ENCODE measurements at regions not wholly inside any gene's neighbourhood (a gene's known extent, or its start where the extent isn't known, plus 50 kb on each side); places are given as distances from the start of the nearest gene placed in this dataset.
"Not testable (repeated sequence)": the region's sequence is repeated elsewhere in the genome, so short reads cannot be mapped to it uniquely, and the experiment has no call there.

GRCh38 chr5:174493530-174493929 is 230.9 kb upstream of the MSX2 start:
- no peak for ATAC-seq (replicated peaks)
- H3K4me3 Mint-ChIP-seq = no peak overlapping the region
- no peak for DNase-seq
- no peaks in the 10 kb centered on the region for H3K27me3 Mint-ChIP-seq
- H3K27ac Mint-ChIP-seq = no peak overlapping the region
- no peaks in the 10 kb centered on the region for H3K36me3 Mint-ChIP-seq (ENCODE audit: insufficient read depth)
- H3K9me3 Mint-ChIP-seq = peaks cover 13% of the 10 kb centered on the region in 2 donors
- no peaks in the 10 kb centered on the region for H3K4me1 Mint-ChIP-seq (ENCODE audit: low read depth in 2 of 2)

- peaks cover 10 to 11% of the 10 kb centered on the region in 2 donors for H3K9me3 Mint-ChIP-seq
- ATAC-seq (replicated peaks); H3K4me3 Mint-ChIP-seq; H3K4me1 Mint-ChIP-seq (ENCODE audit: low read depth in 2 of 2); H3K36me3 Mint-ChIP-seq (ENCODE audit: insufficient read depth); H3K27ac Mint-ChIP-seq; DNase-seq; H3K27me3 Mint-ChIP-seq: not testable (repeated sequence)
Measured at GRCh38 chr5:174497939-174498338, 226.4 kb upstream of the MSX2 start.

- not testable (repeated sequence) for H3K27me3 Mint-ChIP-seq; DNase-seq; ATAC-seq (replicated peaks); H3K4me3 Mint-ChIP-seq; H3K4me1 Mint-ChIP-seq (ENCODE audit: low read depth in 2 of 2); H3K36me3 Mint-ChIP-seq (ENCODE audit: insufficient read depth); H3K9me3 Mint-ChIP-seq; H3K27ac Mint-ChIP-seq
Measured at GRCh38 chr5:174498575-174498974, 225.8 kb upstream of the MSX2 start.

GRCh38 chr5:174500636-174501035 is 223.7 kb upstream of the MSX2 start:
- Mint-ChIP-seq H3K36me3 (ENCODE audit: insufficient read depth) (peaks cover 4% of the 10 kb centered on the region), H3K27me3 (no peaks in the 10 kb centered on the region), H3K4me3 (no peak overlapping the region), H3K27ac (no peak overlapping the region), H3K9me3 (peaks cover 6 to 13% of the 10 kb centered on the region in 2 donors), H3K4me1 (ENCODE audit: low read depth in 2 of 2) (no peaks in the 10 kb centered on the region)
- DNase-seq (no peak), ATAC-seq (replicated peaks) (no peak)

DNA sequence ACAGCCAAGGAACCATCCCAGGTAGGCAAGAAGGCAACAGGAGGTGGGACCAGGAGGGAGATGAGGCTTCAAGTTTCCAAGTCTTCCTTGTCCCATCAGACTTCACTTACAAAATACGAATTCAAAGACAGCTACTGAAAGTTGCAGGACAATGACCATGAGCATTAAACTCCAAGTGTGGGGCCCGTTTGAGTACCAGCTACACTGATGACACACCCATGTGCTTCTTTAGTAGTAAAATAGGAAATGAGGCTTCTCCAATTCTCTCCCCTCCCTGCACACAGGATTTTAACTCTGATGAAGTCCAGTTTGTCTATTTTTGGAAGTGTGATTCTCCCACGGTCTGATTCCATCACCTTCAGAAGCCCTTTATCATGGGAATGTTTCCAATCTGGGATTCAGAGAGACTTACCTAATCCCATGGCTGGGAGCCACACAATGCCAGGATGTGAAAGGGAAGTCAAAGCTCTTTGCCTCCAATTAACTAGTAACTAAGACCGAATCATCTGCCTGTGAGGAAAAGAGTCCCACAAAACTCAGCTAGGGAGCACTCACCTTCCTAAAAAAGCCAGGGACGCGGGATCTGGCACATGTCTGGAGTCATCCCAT is 222.8 kb upstream of the MSX2 start:
- DNase-seq = no peak

GRCh38 chr5:174503086-174503460 is 221.3 kb upstream of the MSX2 start:
- no peaks in the 10 kb centered on the region for H3K27me3 Mint-ChIP-seq
- peaks cover 4% of the 10 kb centered on the region for H3K36me3 Mint-ChIP-seq (ENCODE audit: insufficient read depth)
- H3K27ac Mint-ChIP-seq = no peak overlapping the region
- no peaks in the 10 kb centered on the region for H3K4me1 Mint-ChIP-seq (ENCODE audit: low read depth in 2 of 2)
- H3K4me3 Mint-ChIP-seq = no peak overlapping the region
- no peak for DNase-seq
- ATAC-seq (replicated peaks) = no peak
- H3K9me3 Mint-ChIP-seq = peaks cover 7 to 10% of the 10 kb centered on the region in 2 donors

More for the DNA sequence above, 222.8 kb upstream of the MSX2 start:
- H3K27ac Mint-ChIP-seq = no peak overlapping the region
- no peak for ATAC-seq (replicated peaks)
- peaks cover 4% of the 10 kb centered on the region for H3K36me3 Mint-ChIP-seq (ENCODE audit: insufficient read depth)
- H3K27me3 Mint-ChIP-seq = no peaks in the 10 kb centered on the region
- peaks cover 6 to 13% of the 10 kb centered on the region in 2 donors for H3K9me3 Mint-ChIP-seq
- no peaks in the 10 kb centered on the region for H3K4me1 Mint-ChIP-seq (ENCODE audit: low read depth in 2 of 2)
- H3K4me3 Mint-ChIP-seq = no peak overlapping the region

GRCh38 chr5:174503461-174504265 is 220.7 kb upstream of the MSX2 start:
- DNase-seq (no peak), ATAC-seq (replicated peaks) (no peak)
- Mint-ChIP-seq H3K27ac (no peak overlapping the region), H3K4me3 (no peak overlapping the region), H3K27me3 (no peaks in the 10 kb centered on the region), H3K36me3 (ENCODE audit: insufficient read depth) (peaks cover 4% of the 10 kb centered on the region), H3K4me1 (ENCODE audit: low read depth in 2 of 2) (no peaks in the 10 kb centered on the region), H3K9me3 (peaks cover 7 to 10% of the 10 kb centered on the region in 2 donors)

GRCh38 chr5:174504266-174504726 is 220.1 kb upstream of the MSX2 start:
- peaks cover 4% of the 10 kb centered on the region for H3K36me3 Mint-ChIP-seq (ENCODE audit: insufficient read depth)
- H3K4me3 Mint-ChIP-seq = no peak overlapping the region
- ATAC-seq (replicated peaks) (no peak), DNase-seq (no peak)
- peaks cover 7 to 10% of the 10 kb centered on the region in 2 donors for H3K9me3 Mint-ChIP-seq
- H3K27ac Mint-ChIP-seq = no peak overlapping the region
- H3K27me3 Mint-ChIP-seq = no peaks in the 10 kb centered on the region
- H3K4me1 Mint-ChIP-seq (ENCODE audit: low read depth in 2 of 2) = no peaks in the 10 kb centered on the region

DNA sequence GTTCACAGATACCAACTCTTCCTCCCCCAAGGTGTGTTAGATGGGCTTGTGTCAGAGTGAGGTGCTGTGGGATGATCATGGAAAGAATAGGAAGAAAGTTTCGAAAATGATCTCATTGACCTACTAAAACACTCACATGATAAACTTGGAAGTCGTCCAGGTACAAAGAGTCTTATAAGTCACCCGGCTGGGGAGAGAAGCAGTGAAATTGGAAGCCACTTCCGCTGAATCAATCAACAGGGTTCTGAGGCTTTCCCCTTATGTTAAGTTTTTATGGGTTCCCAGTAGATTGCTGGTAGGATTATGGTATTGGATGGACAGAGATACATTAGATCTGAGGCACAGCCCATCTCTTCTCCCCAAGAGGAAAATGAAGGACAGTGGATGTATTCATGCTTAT is 218.8 kb upstream of the MSX2 start:
- no peak overlapping the region for H3K27ac Mint-ChIP-seq
- H3K27me3 Mint-ChIP-seq = no peaks in the 10 kb centered on the region
- H3K9me3 Mint-ChIP-seq = peaks cover 6 to 7% of the 10 kb centered on the region in 2 donors
- no peak for ATAC-seq (replicated peaks)
- no peak for DNase-seq
- H3K4me3 Mint-ChIP-seq = no peak overlapping the region
- no peaks in the 10 kb centered on the region for H3K4me1 Mint-ChIP-seq (ENCODE audit: low read depth in 2 of 2)
- H3K36me3 Mint-ChIP-seq (ENCODE audit: insufficient read depth) = peaks cover 4% of the 10 kb centered on the region

- ATAC-seq (replicated peaks); H3K27ac Mint-ChIP-seq; DNase-seq; H3K4me3 Mint-ChIP-seq; H3K27me3 Mint-ChIP-seq; H3K36me3 Mint-ChIP-seq (ENCODE audit: insufficient read depth); H3K9me3 Mint-ChIP-seq; H3K4me1 Mint-ChIP-seq (ENCODE audit: low read depth in 2 of 2): not testable (repeated sequence)
Measured at GRCh38 chr5:174510782-174511453, 213.5 kb upstream of the MSX2 start.

GRCh38 chr5:174511714-174512253 is 212.6 kb upstream of the MSX2 start:
- no peak for ATAC-seq (replicated peaks)
- Mint-ChIP-seq H3K36me3 (ENCODE audit: insufficient read depth) (no peaks in the 10 kb centered on the region), H3K4me1 (ENCODE audit: low read depth in 2 of 2) (no peaks in the 10 kb centered on the region), H3K9me3 (peaks cover 4 to 7% of the 10 kb centered on the region in 2 donors), H3K27ac (no peak overlapping the region), H3K27me3 (no peaks in the 10 kb centered on the region), H3K4me3 (no peak overlapping the region)
- DNase-seq = no peak

GRCh38 chr5:174514325-174514724 is 210.1 kb upstream of the MSX2 start:
- H3K36me3 Mint-ChIP-seq (ENCODE audit: insufficient read depth) = no peaks in the 10 kb centered on the region
- DNase-seq = no peak
- no peaks in the 10 kb centered on the region for H3K27me3 Mint-ChIP-seq
- H3K27ac Mint-ChIP-seq = no peak overlapping the region
- peaks cover 0 to 6% of the 10 kb centered on the region in 2 donors for H3K9me3 Mint-ChIP-seq
- H3K4me3 Mint-ChIP-seq = no peak overlapping the region
- no peaks in the 10 kb centered on the region for H3K4me1 Mint-ChIP-seq (ENCODE audit: low read depth in 2 of 2)
- no peak for ATAC-seq (replicated peaks)

DNA sequence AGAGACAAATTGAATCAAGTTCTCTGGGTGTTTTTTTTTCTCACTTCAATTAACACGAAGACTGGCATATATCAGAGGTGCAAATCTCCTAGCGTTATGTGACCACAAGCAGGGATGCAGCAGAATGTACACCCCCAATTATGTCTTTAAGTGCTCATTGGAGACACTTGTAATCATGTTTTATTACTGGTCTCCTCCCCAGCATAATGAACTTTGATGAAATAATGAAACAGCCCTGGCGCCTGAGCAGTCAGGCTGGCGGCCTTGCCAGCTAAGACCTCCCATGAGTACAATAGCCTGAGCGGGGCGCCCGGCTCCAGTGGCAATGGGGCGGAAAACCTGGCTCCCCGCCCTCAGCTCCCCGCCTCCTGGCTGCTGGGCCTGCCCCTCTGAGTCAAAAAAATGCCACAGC is 209.4 kb upstream of the MSX2 start:
- no peak for ATAC-seq (replicated peaks)

More for the DNA sequence above, 209.4 kb upstream of the MSX2 start:
- H3K27me3 Mint-ChIP-seq = no peaks in the 10 kb centered on the region
- H3K27ac Mint-ChIP-seq = no peak overlapping the region
- DNase-seq = no peak
- H3K9me3 Mint-ChIP-seq = peaks cover 0 to 6% of the 10 kb centered on the region in 2 donors
- no peak overlapping the region for H3K4me3 Mint-ChIP-seq
- no peaks in the 10 kb centered on the region for H3K36me3 Mint-ChIP-seq (ENCODE audit: insufficient read depth)
- no peaks in the 10 kb centered on the region for H3K4me1 Mint-ChIP-seq (ENCODE audit: low read depth in 2 of 2)
